Fibroblast of lung (primary cell): ENCODE measurements at regions not wholly inside any gene's neighbourhood (a gene's known extent, or its start where the extent isn't known, plus 50 kb on each side); places are given as distances from the start of the nearest gene placed in this dataset.

Experiments used
- DNase-seq, 2 donors: peaks; one replicate each; pipeline versions ENCODE4 v3.0.0 to v3.0.0-alpha.2; 2010; ENCODE audit warnings: low read depth in 2 of 2
- H2AFZ ChIP-seq: 2 replicates; pipeline ENCODE4 v1.5.1; 2012; ENCODE audit warnings: low read length, control low read depth, inconsistent platforms
- H3K27ac ChIP-seq: 2 replicates; pipeline ENCODE4 v1.5.1; 2011; ENCODE audit warnings: low read length, control low read depth; ENCODE audit not compliant: insufficient read depth
- H3K27me3 ChIP-seq: 2 replicates; pipeline ENCODE4 v1.5.1; 2011; ENCODE audit warnings: mild to moderate bottlenecking, low read length; ENCODE audit not compliant: control insufficient read depth, insufficient read depth
- H3K36me3 ChIP-seq: 2 replicates; pipeline ENCODE4 v1.5.1; 2011; ENCODE audit warnings: low read length; ENCODE audit not compliant: control insufficient read depth, insufficient read depth
- H3K4me1 ChIP-seq: 2 replicates; pipeline ENCODE4 v1.5.1; 2011; ENCODE audit warnings: low read length; ENCODE audit not compliant: control insufficient read depth, insufficient read depth; ENCODE audit errors: extremely low read depth
- H3K4me2 ChIP-seq: 2 replicates; pipeline ENCODE4 v1.5.1; 2011; ENCODE audit warnings: low read length, control low read depth; ENCODE audit not compliant: insufficient read depth; ENCODE audit errors: extremely low read depth
- H3K4me3 ChIP-seq, 4 experiments: fragments of 200-600 bp in 1 of 4; sonication (generic) in 1 of 4; replicated peaks in 1 of 4; 2 replicates each; pipeline ENCODE4 v1.5.1; 2011 to 2016; ENCODE audit warnings: low read length in 4 of 4, low read depth in 3 of 4, mild to moderate bottlenecking in 3 of 4, control low read depth in 2 of 4, inconsistent platforms in 1 of 4, mixed read lengths in 1 of 4; ENCODE audit not compliant: insufficient read depth in 1 of 4; ENCODE audit errors: control extremely low read depth in 1 of 4
- H3K79me2 ChIP-seq: 2 replicates; pipeline ENCODE4 v1.5.1; 2012; ENCODE audit warnings: mild to moderate bottlenecking, low read length, inconsistent platforms; ENCODE audit not compliant: control insufficient read depth, insufficient read depth
- H3K9ac ChIP-seq: 2 replicates; pipeline ENCODE4 v1.5.1; 2011; ENCODE audit warnings: mild to moderate bottlenecking, low read length, control low read depth; ENCODE audit not compliant: insufficient read depth
- H3K9me3 ChIP-seq: 2 replicates; pipeline ENCODE4 v1.5.1; 2012; ENCODE audit warnings: low read depth, low read length; ENCODE audit not compliant: control insufficient read depth, insufficient read depth
- H4K20me1 ChIP-seq: 2 replicates; pipeline ENCODE4 v1.5.1; 2011; ENCODE audit warnings: low read length; ENCODE audit not compliant: control insufficient read depth, insufficient read depth; ENCODE audit errors: extremely low read depth
- CTCF ChIP-seq, 2 donors: IDR thresholded peaks in 1 of 2; conservative IDR thresholded peaks in 1 of 2; 1 replicate in 1 of 2; 2 replicates in 1 of 2; pipeline ENCODE4 v1.5.1; 2011 to 2012; ENCODE audit warnings: low read length in 2 of 2, control low read depth in 1 of 2, inconsistent platforms in 1 of 2, low read depth in 1 of 2, mild to moderate bottlenecking in 1 of 2
- EZH2 ChIP-seq: IDR thresholded peaks from 2 replicates; pipeline ENCODE4 v1.5.1; 2012; ENCODE audit warnings: low read length, control low read depth, mild to moderate bottlenecking; ENCODE audit errors: missing control alignments

- H3K9ac ChIP-seq, result no peak overlapping the region
- H3K4me1 ChIP-seq, result no peaks in the 10 kb centered on the region
- H3K79me2 ChIP-seq, result no peaks in the 10 kb centered on the region
- no peak overlapping the region for H2AFZ ChIP-seq
- no peaks in the 10 kb centered on the region for H4K20me1 ChIP-seq
- no peak overlapping the region for H3K4me2 ChIP-seq
- no peak overlapping the region for H3K27ac ChIP-seq
- no peaks in the 10 kb centered on the region for H3K36me3 ChIP-seq
- H3K27me3 ChIP-seq, result no peaks in the 10 kb centered on the region
- H3K4me3 ChIP-seq, result no peak overlapping the region
- H3K9me3 ChIP-seq, result no peaks in the 10 kb centered on the region
- no peak for DNase-seq
- no peak for TF ChIP-seq EZH2
- no peak for TF ChIP-seq CTCF (conservative IDR thresholded peaks at IDR 0.05 in 1 of 2, IDR thresholded peaks at IDR 0.05 in 1 of 2; ENCODE audit: low read depth in 1 of 2, low read length in 2 of 2)
Observed at GRCh38 chr6:168138436-168138835, 59.4 kb upstream of the FRMD1 start.

GRCh38 chr6:168137024-168137423 lies 58.0 kb upstream of the FRMD1 start:
- no peak overlapping the region for H3K9ac ChIP-seq
- no peaks in the 10 kb centered on the region for H3K36me3 ChIP-seq
- no peak overlapping the region for H3K27ac ChIP-seq
- no peaks in the 10 kb centered on the region for H3K79me2 ChIP-seq
- no peak overlapping the region for H2AFZ ChIP-seq
- peaks cover 2% of the 10 kb centered on the region for H3K4me1 ChIP-seq
- no peaks in the 10 kb centered on the region for H4K20me1 ChIP-seq
- no peaks in the 10 kb centered on the region for H3K9me3 ChIP-seq
- H3K27me3 ChIP-seq, result no peaks in the 10 kb centered on the region
- TF ChIP-seq EZH2, result no peak
- no peak for TF ChIP-seq CTCF (conservative IDR thresholded peaks at IDR 0.05 in 1 of 2, IDR thresholded peaks at IDR 0.05 in 1 of 2; ENCODE audit: low read depth in 1 of 2, low read length in 2 of 2)
- no peak overlapping the region for H3K4me3 ChIP-seq
- H3K4me2 ChIP-seq, result no peak overlapping the region
- DNase-seq, result no peak

- H3K79me2 ChIP-seq, result no peaks in the 10 kb centered on the region
- TF ChIP-seq CTCF (conservative IDR thresholded peaks at IDR 0.05 in 1 of 2, IDR thresholded peaks at IDR 0.05 in 1 of 2; ENCODE audit: low read depth in 1 of 2, low read length in 2 of 2), result no peak
- no peak for TF ChIP-seq EZH2
- H2AFZ ChIP-seq, result no peak overlapping the region
- H3K27ac ChIP-seq, result no peak overlapping the region
- no peaks in the 10 kb centered on the region for H4K20me1 ChIP-seq
- no peaks in the 10 kb centered on the region for H3K9me3 ChIP-seq
- peaks cover 2% of the 10 kb centered on the region for H3K4me1 ChIP-seq
- no peak for DNase-seq
- no peak overlapping the region for H3K9ac ChIP-seq
- no peak overlapping the region for H3K4me2 ChIP-seq
- no peaks in the 10 kb centered on the region for H3K27me3 ChIP-seq
- H3K4me3 ChIP-seq, result no peak overlapping the region
- no peaks in the 10 kb centered on the region for H3K36me3 ChIP-seq
Observed at GRCh38 chr6:168136622-168137021, 57.6 kb upstream of the FRMD1 start.
